Activated CD4-positive, alpha-beta T cell treated with anti-CD3 and anti-CD28 coated beads, Interleukin-2, amount 10 ng/mL, durations not matched to agents 24 days and 14 days (primary cell): ENCODE measurements at regions not wholly inside any gene's neighbourhood (a gene's known extent, or its start where the extent isn't known, plus 50 kb on each side); places are given as distances from the start of the nearest gene placed in this dataset.

ENCODE experiments used
- DNase-seq: peaks from one replicate; pipeline ENCODE4 v3.0.0; 2022
- H3K27ac Mint-ChIP-seq: one replicate; pipeline ENCODE4 v1.8.0; 2022; ENCODE audit warnings: mild to moderate bottlenecking, mixed read lengths
- H3K27me3 Mint-ChIP-seq: one replicate; pipeline ENCODE4 v1.8.0; 2022; ENCODE audit warnings: mixed read lengths
- H3K36me3 Mint-ChIP-seq: one replicate; pipeline ENCODE4 v1.8.0; 2022; ENCODE audit warnings: low read depth, mild to moderate bottlenecking, mixed read lengths
- H3K4me1 Mint-ChIP-seq: one replicate; pipeline ENCODE4 v1.8.0; 2021; ENCODE audit warnings: mixed read lengths
- H3K4me3 Mint-ChIP-seq: one replicate; pipeline ENCODE4 v1.8.0; 2022; ENCODE audit warnings: mild to moderate bottlenecking, moderate library complexity, mixed read lengths
- H3K9me3 Mint-ChIP-seq: one replicate; pipeline ENCODE4 v1.8.0; 2021; ENCODE audit warnings: mixed read lengths
- intact Hi-C: fragments of 100-400 bp; cut with micrococcal nuclease; formaldehyde crosslinking; loops from one replicate; pipeline ENCODE4 v1.15.1; 2023

DNA sequence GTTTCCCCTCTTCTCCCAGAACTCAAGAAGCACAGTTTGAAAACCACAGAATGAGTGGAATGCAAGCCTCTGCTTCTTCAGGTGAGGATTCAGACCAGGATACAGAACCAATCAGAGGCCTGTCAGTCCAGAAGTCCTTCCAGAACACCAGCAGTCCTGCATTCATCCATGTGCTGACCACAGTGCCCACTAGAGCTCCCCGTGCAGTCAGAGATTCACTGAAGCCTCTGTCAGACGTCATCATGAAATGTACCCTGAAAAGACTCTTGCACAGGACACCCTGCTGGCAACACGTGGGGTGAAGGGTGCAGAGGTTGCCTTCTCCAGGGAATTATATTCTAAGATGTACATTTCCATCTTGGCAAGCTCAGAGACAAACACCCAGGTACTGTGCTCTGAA, 75.9 kb upstream of the LSM6 start:
- Mint-ChIP-seq H3K27me3 (peaks cover 3% of the 10 kb centered on the region), H3K27ac (no peak overlapping the region), H3K36me3 (no peaks in the 10 kb centered on the region), H3K9me3 (peaks cover 5% of the 10 kb centered on the region), H3K4me3 (no peak overlapping the region), H3K4me1 (no peaks in the 10 kb centered on the region)
- DNase-seq: no peak
- intact Hi-C loops: loop anchor here (5.0 to 10.0 kb wide), 2 partner anchors 78 to 155 kb away; partner anchors contain the start of gene LSM6

- no peak overlapping the region for H3K27ac Mint-ChIP-seq
- H3K27me3 Mint-ChIP-seq: peaks cover 3% of the 10 kb centered on the region
- H3K4me3 Mint-ChIP-seq: no peak overlapping the region
- H3K9me3 Mint-ChIP-seq: peaks cover 5% of the 10 kb centered on the region
- no peaks in the 10 kb centered on the region for H3K4me1 Mint-ChIP-seq
- intact Hi-C loops: loop anchor here (5.0 to 10.0 kb wide), 2 partner anchors 78 to 154 kb away; partner anchors contain the start of gene LSM6
- no peaks in the 10 kb centered on the region for H3K36me3 Mint-ChIP-seq
- DNase-seq: no peak
Observed at GRCh38 chr4:146098978-146099377, 76.5 kb upstream of the LSM6 start.

DNA sequence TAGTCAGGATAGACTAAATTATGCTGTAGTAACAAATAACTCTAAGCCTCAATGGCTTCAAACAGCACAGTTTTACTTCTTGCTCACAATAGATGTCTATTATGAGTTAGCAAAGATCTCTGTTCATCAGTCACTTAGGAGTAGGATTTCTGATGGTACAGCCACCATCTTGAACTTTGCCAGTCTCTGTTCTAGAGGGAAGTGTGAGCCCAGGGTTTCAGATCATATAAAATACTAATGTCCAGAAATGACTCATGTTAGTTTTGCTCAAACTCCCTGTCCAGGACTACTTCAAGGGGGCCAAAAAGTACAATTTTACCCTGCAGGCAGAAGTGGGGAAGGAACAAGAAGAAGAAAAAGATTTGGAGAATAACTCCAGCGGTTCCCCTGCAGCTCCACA, 77.1 kb upstream of the LSM6 start:
- intact Hi-C loops: loop anchor here (5.0 to 10.0 kb wide), 2 partner anchors 79 to 154 kb away; partner anchors contain the start of gene LSM6

GRCh38 chr4:146096371-146096770, 79.1 kb upstream of the LSM6 start:
- H3K27ac Mint-ChIP-seq: no peak overlapping the region
- intact Hi-C loops: loop anchor here (2.0 to 10.0 kb wide), 3 partner anchors 81 to 820 kb away; partner anchors contain the start of gene LSM6
- H3K36me3 Mint-ChIP-seq: no peaks in the 10 kb centered on the region
- H3K4me3 Mint-ChIP-seq: no peak overlapping the region
- H3K4me1 Mint-ChIP-seq: no peaks in the 10 kb centered on the region
- peaks cover 8% of the 10 kb centered on the region for H3K27me3 Mint-ChIP-seq
- no peak for DNase-seq
- no peaks in the 10 kb centered on the region for H3K9me3 Mint-ChIP-seq

More for the DNA sequence above, 77.1 kb upstream of the LSM6 start:
- no peak for DNase-seq
- peaks cover 5% of the 10 kb centered on the region for H3K27me3 Mint-ChIP-seq
- H3K4me1 Mint-ChIP-seq: no peaks in the 10 kb centered on the region
- no peak overlapping the region for H3K4me3 Mint-ChIP-seq
- no peak overlapping the region for H3K27ac Mint-ChIP-seq
- H3K36me3 Mint-ChIP-seq: no peaks in the 10 kb centered on the region
- H3K9me3 Mint-ChIP-seq: peaks cover 3% of the 10 kb centered on the region

DNA sequence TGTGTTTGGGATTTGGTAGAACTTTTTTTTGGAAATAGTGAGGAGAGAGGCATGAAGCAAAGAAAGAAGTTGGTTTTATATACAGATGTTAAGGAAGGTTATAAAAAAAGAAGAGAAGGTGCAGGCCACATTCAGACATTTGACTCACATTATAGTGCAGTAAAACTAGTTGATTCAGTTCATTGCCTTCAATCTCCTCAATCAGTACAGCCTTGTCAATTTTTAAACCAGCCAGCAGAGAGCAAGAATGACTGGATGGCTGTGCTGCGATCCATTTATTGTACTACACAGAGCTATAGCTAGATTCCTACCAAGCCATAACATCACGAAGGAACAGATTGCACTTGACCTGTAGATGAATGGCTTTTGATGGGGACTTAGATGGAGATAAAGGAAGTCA, 79.7 kb upstream of the LSM6 start:
- DNase-seq: no peak

GRCh38 chr4:146095091-146095690, 80.3 kb upstream of the LSM6 start:
- no peak overlapping the region for H3K4me3 Mint-ChIP-seq
- intact Hi-C loops: loop anchor here (5.0 to 10.0 kb wide), 2 partner anchors 82 to 150 kb away; partner anchors contain the start of gene LSM6
- DNase-seq: peak; percentile 77
- peaks cover 10% of the 10 kb centered on the region for H3K27me3 Mint-ChIP-seq
- H3K9me3 Mint-ChIP-seq: no peaks in the 10 kb centered on the region
- no peaks in the 10 kb centered on the region for H3K36me3 Mint-ChIP-seq
- H3K4me1 Mint-ChIP-seq: no peaks in the 10 kb centered on the region
- H3K27ac Mint-ChIP-seq: no peak overlapping the region

More for the DNA sequence above, 79.7 kb upstream of the LSM6 start:
- intact Hi-C loops: loop anchor here (2.0 to 10.0 kb wide), 3 partner anchors 81 to 821 kb away; partner anchors contain the start of gene LSM6
- Mint-ChIP-seq H3K9me3 (no peaks in the 10 kb centered on the region), H3K27ac (no peak overlapping the region), H3K27me3 (peaks cover 6% of the 10 kb centered on the region), H3K36me3 (no peaks in the 10 kb centered on the region), H3K4me1 (no peaks in the 10 kb centered on the region), H3K4me3 (no peak overlapping the region)

- peaks cover 34% of the 10 kb centered on the region for H3K27me3 Mint-ChIP-seq
- intact Hi-C loops: no loop called here
- H3K9me3 Mint-ChIP-seq: no peaks in the 10 kb centered on the region
Observed at GRCh38 chr4:146088690-146089089, 86.8 kb upstream of the LSM6 start.

DNA sequence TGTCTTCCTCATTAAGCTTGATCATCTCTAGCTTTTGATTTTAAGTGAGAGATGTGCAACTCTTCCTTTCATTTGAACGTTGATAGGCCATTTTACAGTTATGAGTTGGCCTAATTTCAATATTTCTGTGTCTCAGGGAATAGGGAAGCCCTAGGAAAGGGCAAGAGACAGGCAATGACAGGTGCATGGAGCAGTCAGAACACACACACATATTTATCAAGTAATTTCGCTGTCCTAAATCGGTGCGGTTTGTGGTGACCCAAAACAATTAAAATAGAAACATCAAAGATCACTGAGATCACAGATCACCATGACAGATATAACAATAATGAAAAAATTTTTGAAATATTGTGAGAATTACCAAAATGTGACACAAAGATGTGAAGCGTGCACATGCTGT, 87.7 kb upstream of the LSM6 start:
- Mint-ChIP-seq H3K4me3 (no peak overlapping the region), H3K4me1 (no peaks in the 10 kb centered on the region), H3K36me3 (no peaks in the 10 kb centered on the region), H3K27me3 (peaks cover 36% of the 10 kb centered on the region), H3K9me3 (no peaks in the 10 kb centered on the region), H3K27ac (no peak overlapping the region)
- DNase-seq: no peak
- intact Hi-C loops: no loop called here

More at GRCh38 chr4:146088690-146089089, 86.8 kb upstream of the LSM6 start:
- Mint-ChIP-seq H3K4me1 (no peaks in the 10 kb centered on the region), H3K4me3 (no peak overlapping the region), H3K36me3 (no peaks in the 10 kb centered on the region), H3K27ac (no peak overlapping the region)
- no peak for DNase-seq

DNA sequence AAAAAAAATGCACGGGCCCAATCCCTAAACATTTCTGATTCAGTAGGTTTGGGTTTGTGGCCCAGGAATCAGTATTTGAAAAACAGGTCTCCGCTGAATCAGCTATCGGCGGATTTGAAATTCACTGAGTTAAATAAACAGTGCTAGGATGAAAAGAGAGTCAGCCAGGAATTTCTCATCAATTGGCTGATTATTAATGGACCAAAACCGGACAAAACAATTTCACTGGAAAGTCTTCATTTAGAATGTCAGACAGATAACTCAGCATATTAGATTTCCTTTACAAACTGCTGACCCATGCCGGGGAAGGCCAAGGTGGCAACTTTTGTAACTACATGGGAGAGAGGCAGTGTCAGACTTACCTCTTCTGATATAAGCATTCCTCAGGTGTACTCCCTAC, 99.4 kb upstream of the LSM6 start:
- no peak for DNase-seq
- Mint-ChIP-seq H3K9me3 (no peaks in the 10 kb centered on the region), H3K4me1 (no peaks in the 10 kb centered on the region), H3K27me3 (peaks cover 19% of the 10 kb centered on the region), H3K36me3 (no peaks in the 10 kb centered on the region), H3K4me3 (no peak overlapping the region), H3K27ac (no peak overlapping the region)
- intact Hi-C loops: no loop called here

DNA sequence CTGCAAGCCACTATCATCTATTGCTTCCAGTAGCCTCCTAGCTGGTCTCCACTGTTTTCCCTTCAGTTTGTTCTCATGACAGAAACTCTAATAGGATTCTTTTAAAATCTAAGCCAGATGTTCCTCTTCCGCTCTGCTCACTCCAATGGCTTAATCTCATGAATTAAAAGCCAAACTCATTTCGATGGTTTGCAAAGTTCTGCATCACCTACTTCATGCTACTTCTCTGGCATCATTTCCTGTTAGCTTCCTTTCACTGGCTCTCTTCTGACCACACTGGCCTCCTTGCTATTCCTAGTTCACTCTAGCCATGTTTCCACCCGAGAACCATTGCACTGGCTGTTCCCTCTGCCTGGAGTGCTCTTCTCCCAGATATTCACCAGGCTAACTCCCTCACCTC, 102.0 kb upstream of the LSM6 start:
- H3K9me3 Mint-ChIP-seq: no peaks in the 10 kb centered on the region
- peaks cover 16% of the 10 kb centered on the region for H3K27me3 Mint-ChIP-seq
- no peaks in the 10 kb centered on the region for H3K36me3 Mint-ChIP-seq
- no peak for DNase-seq
- intact Hi-C loops: no loop called here
- H3K4me3 Mint-ChIP-seq: no peak overlapping the region
- H3K27ac Mint-ChIP-seq: no peak overlapping the region
- no peaks in the 10 kb centered on the region for H3K4me1 Mint-ChIP-seq

GRCh38 chr4:146072376-146072775, 103.1 kb upstream of the LSM6 start:
- Mint-ChIP-seq H3K4me1 (no peaks in the 10 kb centered on the region), H3K27me3 (peaks cover 13% of the 10 kb centered on the region), H3K4me3 (no peak overlapping the region), H3K36me3 (no peaks in the 10 kb centered on the region), H3K27ac (no peak overlapping the region), H3K9me3 (no peaks in the 10 kb centered on the region)
- no peak for DNase-seq
- intact Hi-C loops: no loop called here

DNA sequence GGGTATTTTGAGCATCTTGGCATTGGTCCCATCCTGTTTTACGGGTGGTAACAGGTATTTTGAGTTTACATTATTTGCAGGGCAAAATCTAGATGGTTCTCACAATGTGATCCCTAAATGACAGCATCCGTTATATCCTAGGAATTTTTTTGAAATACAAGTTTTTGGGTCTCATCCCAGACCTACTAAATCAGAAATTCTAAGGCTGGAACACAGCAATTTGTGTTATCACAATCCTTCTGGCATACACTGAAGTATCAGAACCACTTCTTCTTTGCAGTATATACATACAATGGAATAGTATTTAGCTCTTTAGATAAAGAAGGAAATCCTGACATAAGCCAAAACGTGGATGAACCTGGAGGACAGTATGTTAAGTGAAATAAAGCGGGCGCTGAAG, 104.1 kb upstream of the LSM6 start:
- Mint-ChIP-seq H3K4me1 (no peaks in the 10 kb centered on the region), H3K4me3 (no peak overlapping the region), H3K27ac (no peak overlapping the region), H3K9me3 (no peaks in the 10 kb centered on the region), H3K27me3 (peaks cover 10% of the 10 kb centered on the region), H3K36me3 (no peaks in the 10 kb centered on the region)
- no peak for DNase-seq
- intact Hi-C loops: no loop called here

GRCh38 chr4:146063143-146063542, 112.4 kb upstream of the LSM6 start:
- intact Hi-C loops: no loop called here

GRCh38 chr4:146062340-146062739, 113.2 kb upstream of the LSM6 start:
- Mint-ChIP-seq H3K27me3 (peaks cover 2% of the 10 kb centered on the region), H3K27ac (no peak overlapping the region), H3K9me3 (peaks cover 7% of the 10 kb centered on the region), H3K4me1 (no peaks in the 10 kb centered on the region), H3K36me3 (no peaks in the 10 kb centered on the region), H3K4me3 (no peak overlapping the region)
- intact Hi-C loops: no loop called here
- DNase-seq: no peak

More at GRCh38 chr4:146063143-146063542, 112.4 kb upstream of the LSM6 start:
- H3K27me3 Mint-ChIP-seq: peaks cover 2% of the 10 kb centered on the region
- H3K27ac Mint-ChIP-seq: no peak overlapping the region
- no peak for DNase-seq
- no peaks in the 10 kb centered on the region for H3K4me1 Mint-ChIP-seq
- no peak overlapping the region for H3K4me3 Mint-ChIP-seq
- peaks cover 7% of the 10 kb centered on the region for H3K9me3 Mint-ChIP-seq
- H3K36me3 Mint-ChIP-seq: no peaks in the 10 kb centered on the region
